K562 (cell line): ENCODE measurements at regions not wholly inside any gene's neighbourhood (a gene's known extent, or its start where the extent isn't known, plus 50 kb on each side); places are given as distances from the start of the nearest gene placed in this dataset.

Source experiments
- ATAC-seq: fragments of 200-7000 bp; cut with Tn5 transposase; 3 replicates; pipeline ENCODE4 v1.9.1; 2020; ENCODE audit warnings: moderate library complexity
- BruUV-seq: library from RNA; stranded (reverse); fragments of 400-500 nt; replicated peaks from 2 replicates; lab custom pipeline; 2021; lab: Mats Ljungman, UMichigan
- CTCF ChIA-PET: fragments of 300-600 bp; formaldehyde crosslinking; extraction: SDS; loops from one replicate; lab custom pipeline; 2021; ENCODE audit warnings: low intra/inter-chr PET ratio; lab: Yijun Ruan, JAX
- POLR2A ChIA-PET: fragments of 300-600, 350-650 bp; sonication (Branson Sonifier 250); formaldehyde crosslinking; extraction: SDS; loops from one replicate; lab custom pipeline; 2021; ENCODE audit warnings: antibody characterized with exemption, inconsistent platforms; lab: Yijun Ruan, JAX
- DNase-seq, 4 experiments: peaks; one replicate each; pipeline versions ENCODE4 v3.0.0 to v3.0.0-alpha.2; 2011 to 2018; ENCODE audit warnings: low spot score in 3 of 4, mixed read lengths in 3 of 4; ENCODE audit errors: extremely low read depth in 1 of 4
- FAIRE-seq: peaks from 2 replicates; lab custom pipeline; 2011; peaks lifted over from hg19 to GRCh38; lab: Jason Lieb, UNC
- H2AFZ ChIP-seq: 2 replicates; pipeline ENCODE4 v1.6.0; 2011; ENCODE audit warnings: low read depth, low read length, control low read depth, inconsistent platforms
- H3K27ac ChIP-seq: fragments of 200-600 bp; 3 replicates; pipeline ENCODE4 v1.8.0; 2011; ENCODE audit warnings: low read depth, mild to moderate bottlenecking, control low read depth, inconsistent platforms, low read length, moderate library complexity, mixed read lengths; ENCODE audit errors: extremely low read depth
- H3K27me3 ChIP-seq, 2 experiments: fragments of 300-600 bp in 1 of 2; 2 replicates in 1 of 2; 3 replicates in 1 of 2; pipeline versions ENCODE4 v1.6.0 to v1.8.0; 2011; ENCODE audit warnings: inconsistent platforms in 2 of 2, low read length in 2 of 2, mild to moderate bottlenecking in 1 of 2, mixed read lengths in 1 of 2, moderate library complexity in 1 of 2; ENCODE audit not compliant: control insufficient read depth in 2 of 2, insufficient read depth in 2 of 2
- H3K36me3 ChIP-seq: fragments of 300-600 bp; 3 replicates; pipeline ENCODE4 v1.8.0; 2011; ENCODE audit warnings: mild to moderate bottlenecking, low read length, inconsistent platforms; ENCODE audit not compliant: control insufficient read depth, insufficient read depth
- H3K4me1 ChIP-seq, 2 experiments: fragments of 200-600 bp in 1 of 2; replicated peaks in 1 of 2; 2 replicates in 1 of 2; 3 replicates in 1 of 2; pipeline versions ENCODE4 v1.5.1 to v1.8.0; 2011; ENCODE audit warnings: inconsistent platforms in 2 of 2, low read length in 2 of 2, mild to moderate bottlenecking in 1 of 2, mixed read lengths in 1 of 2, moderate library complexity in 1 of 2; ENCODE audit not compliant: control insufficient read depth in 2 of 2, insufficient read depth in 2 of 2
- H3K4me2 ChIP-seq: 2 replicates; pipeline ENCODE4 v1.6.1; 2011; ENCODE audit warnings: low read length, control low read depth, inconsistent platforms, mixed read lengths; ENCODE audit not compliant: insufficient read depth
- H3K4me3 ChIP-seq: fragments of 200-600 bp; sonication (generic), shearing (Covaris generic); 2 replicates; pipeline ENCODE4 v1.5.1; 2016; ENCODE audit warnings: control low read depth, inconsistent platforms
- H3K79me2 ChIP-seq: fragments of 200-600 bp; 3 replicates; pipeline ENCODE4 v1.8.0; 2011; ENCODE audit warnings: low read length, inconsistent platforms; ENCODE audit not compliant: control insufficient read depth, insufficient read depth
- H3K9ac ChIP-seq, 2 experiments: 2 replicates each; pipeline versions ENCODE4 v1.6.0 to v1.6.1; 2011; ENCODE audit warnings: low read depth in 2 of 2, low read length in 2 of 2, control low read depth in 1 of 2, inconsistent platforms in 1 of 2, mild to moderate bottlenecking in 1 of 2, mixed read lengths in 1 of 2; ENCODE audit not compliant: insufficient read depth in 1 of 2
- H3K9me1 ChIP-seq: one replicate; pipeline ENCODE4 v1.6.0; 2011; ENCODE audit warnings: inconsistent platforms, mild to moderate bottlenecking, low read length, moderate library complexity; ENCODE audit not compliant: control insufficient read depth, insufficient read depth
- H3K9me3 ChIP-seq: replicated peaks from 2 replicates; pipeline ENCODE4 v1.5.1; 2011; ENCODE audit warnings: low read depth, low read length, inconsistent platforms; ENCODE audit not compliant: control insufficient read depth, insufficient read depth
- H4K20me1 ChIP-seq: replicated peaks from 2 replicates; pipeline ENCODE4 v1.6.1; 2011; ENCODE audit warnings: low read length, inconsistent platforms, mixed read lengths; ENCODE audit not compliant: control insufficient read depth, insufficient read depth
- GABPB1 ChIP-seq: sonication (generic); formaldehyde crosslinking; IDR thresholded peaks from 2 replicates; pipeline ENCODE4 v1.8.0; 2022; ENCODE audit warnings: mild to moderate bottlenecking, missing genetic modification reagents
- MBD1 ChIP-seq: fragments of 250-450 bp; sonication (Bioruptor Pico); IDR thresholded peaks from 2 replicates; pipeline ENCODE4 v1.8.0; 2022; ENCODE audit warnings: inconsistent platforms
- MCM7 ChIP-seq, 2 experiments: fragments of 450-650 bp; IDR thresholded peaks; 2 replicates each; pipeline ENCODE4 v1.6.1; 2016 to 2018
- NFE2 ChIP-seq: IDR thresholded peaks from 2 replicates; pipeline ENCODE4 v1.6.1; 2014; ENCODE audit warnings: antibody characterized with exemption, low read depth
- SMARCE1 ChIP-seq: fragments of 450-650 bp; IDR thresholded peaks from 2 replicates; pipeline ENCODE4 v1.7.1; 2016; ENCODE audit warnings: mild to moderate bottlenecking
- SPI1 ChIP-seq: IDR thresholded peaks from 2 replicates; pipeline ENCODE4 v1.6.1; 2011; ENCODE audit warnings: low read depth, low read length, control low read depth, borderline replicate concordance
- WGBS: fragments of 100-300 bp; shearing (Covaris generic); methylation state at CpG from one replicate; pipeline ENCODE4 v1.1.6; 2016; ENCODE audit warnings: low coverage, mixed read lengths; ENCODE audit not compliant: insufficient coverage; ENCODE audit errors: missing lambda C conversion rate; 5-methylcytosine and 5-hydroxymethylcytosine counted together
- in situ Hi-C: fragments of 300-500 bp; cut with MboI; formaldehyde crosslinking; loops from 4 replicates; pipeline ENCODE4 v1.15.0; 2018; ENCODE audit warnings: inconsistent platforms, mixed read lengths
- intact Hi-C: fragments of 100-400 bp; cut with micrococcal nuclease; formaldehyde crosslinking; loops from 2 replicates; pipeline ENCODE4 v1.14.2; 2022

DNA sequence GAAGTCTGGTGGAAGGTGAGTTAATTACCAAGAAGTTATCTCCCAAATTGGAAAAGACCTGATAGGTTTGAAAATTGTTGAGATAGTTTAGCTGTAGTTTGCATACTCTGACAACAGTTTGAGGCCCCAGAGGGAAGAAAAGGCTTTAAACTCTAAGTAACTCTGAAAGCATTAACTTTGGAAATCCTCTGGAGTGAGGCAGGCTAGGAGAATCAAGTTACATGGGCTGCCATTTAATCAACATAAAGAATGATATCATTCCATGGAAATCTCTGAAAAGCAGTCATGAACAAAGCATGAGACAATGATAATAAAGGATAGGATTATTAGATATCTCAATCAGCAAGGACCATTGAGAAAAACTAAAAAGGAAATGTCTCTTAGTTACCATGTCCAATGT, 647.1 kb downstream of the ANKRD50 start:
- CTCF ChIA-PET: no interaction called here
- TF ChIP-seq GABPB1 (CRISPR knock-in tag) (no peak), MCM7 (IDR thresholded peaks at IDR 0.05) (no peak), SMARCE1 (no peak)
- TF ChIP-seq, all 486 proteins: peak for 0
- intact Hi-C loops (no loop called here), in situ Hi-C loops (no loop called here)
- POLR2A ChIA-PET: no interaction called here
- H3K9me1 ChIP-seq: no peaks in the 10 kb centered on the region
- DNase-seq (no peak), FAIRE-seq (no peak), ATAC-seq (no peak)
- no peaks in the 10 kb centered on the region for H3K4me1 ChIP-seq
- BruUV-seq: no TSS peak
- H3K4me2 ChIP-seq: no peak overlapping the region
- no peaks in the 10 kb centered on the region for H3K36me3 ChIP-seq
- H3K9ac ChIP-seq: no peak overlapping the region
- peaks cover 2% of the 10 kb centered on the region; the same call in 1 of the 2 replicates for H3K9me3 ChIP-seq
- no peak overlapping the region for H3K4me3 ChIP-seq
- H3K79me2 ChIP-seq: no peaks in the 10 kb centered on the region
- no peaks in the 10 kb centered on the region for H4K20me1 ChIP-seq
- H3K27me3 ChIP-seq: no peaks in the 10 kb centered on the region
- H2AFZ ChIP-seq: no peak overlapping the region
- no peak overlapping the region for H3K27ac ChIP-seq

DNA sequence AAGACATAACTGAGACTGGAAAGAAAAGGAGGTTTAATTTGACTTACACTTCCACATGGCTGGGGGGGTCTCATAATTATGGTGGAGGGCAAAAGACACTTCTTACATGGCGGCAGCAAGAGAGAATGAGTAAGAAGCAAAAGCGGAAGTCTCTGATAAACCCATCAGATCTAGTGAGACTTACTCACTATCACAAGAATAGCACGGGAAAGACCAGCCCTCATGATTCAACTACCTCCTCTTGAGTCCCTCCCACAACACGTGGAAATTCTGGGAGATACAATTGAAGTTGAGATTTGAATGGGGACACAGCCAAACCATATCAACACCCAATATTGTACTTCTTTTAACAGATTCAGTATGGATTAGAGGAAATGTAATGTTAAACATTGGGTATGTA, 646.6 kb downstream of the ANKRD50 start:
- FAIRE-seq: no peak
- Histone ChIP-seq H2AFZ (no peak overlapping the region), H3K4me2 (no peak overlapping the region), H3K9me3 (peaks cover 2% of the 10 kb centered on the region; the same call in 1 of the 2 replicates), H3K9me1 (no peaks in the 10 kb centered on the region), H4K20me1 (no peaks in the 10 kb centered on the region), H3K4me1 (no peaks in the 10 kb centered on the region), H3K27me3 (no peaks in the 10 kb centered on the region)
- BruUV-seq: no TSS peak
- intact Hi-C loops: no loop called here
- WGBS: 3% methylated on average over 4 of the region's 4 CpGs
- CTCF ChIA-PET: no interaction called here
- ATAC-seq: no peak
- in situ Hi-C loops: no loop called here
- TF ChIP-seq SPI1 (0 out of 2 replicates have a peak, but pooled peaks have one; percentile 14), NFE2 (no peak), MBD1 (no peak)
- TF ChIP-seq, all 486 proteins: peak for 1
- no peak for DNase-seq
- H3K36me3 ChIP-seq: no peaks in the 10 kb centered on the region
- no peak overlapping the region for H3K27ac ChIP-seq
- no peak overlapping the region for H3K9ac ChIP-seq
- no peaks in the 10 kb centered on the region for H3K79me2 ChIP-seq
- H3K4me3 ChIP-seq: no peak overlapping the region
- POLR2A ChIA-PET: no interaction called here
